Mucosa of stomach (tissue), 1 donor: ENCODE measurements at regions not wholly inside any gene's neighbourhood (a gene's known extent, or its start where the extent isn't known, plus 50 kb on each side); places are given as distances from the start of the nearest gene placed in this dataset.

Source experiments
- H3K27me3 ChIP-seq: one replicate; pipeline ENCODE4 v1.7.0; 2013; ENCODE audit warnings: mild to moderate bottlenecking, low read length; ENCODE audit not compliant: control insufficient read depth, insufficient read depth
- H3K36me3 ChIP-seq: one replicate; pipeline ENCODE4 v1.7.0; 2013; ENCODE audit warnings: low read length; ENCODE audit not compliant: control insufficient read depth, insufficient read depth
- H3K4me1 ChIP-seq: one replicate; pipeline ENCODE4 v1.7.0; 2013; ENCODE audit warnings: mild to moderate bottlenecking, low read length; ENCODE audit not compliant: control insufficient read depth, insufficient read depth
- H3K4me3 ChIP-seq: one replicate; pipeline ENCODE4 v1.7.0; 2013; ENCODE audit warnings: low read length
- H3K9ac ChIP-seq: one replicate; pipeline ENCODE4 v1.7.0; 2013; ENCODE audit warnings: mild to moderate bottlenecking, low read length, moderate library complexity
- H3K9me3 ChIP-seq: one replicate; pipeline ENCODE4 v1.7.0; 2013; ENCODE audit warnings: mild to moderate bottlenecking, low read length, moderate library complexity; ENCODE audit not compliant: control insufficient read depth
- donor health status: Pancreatic carcinoma.

DNA sequence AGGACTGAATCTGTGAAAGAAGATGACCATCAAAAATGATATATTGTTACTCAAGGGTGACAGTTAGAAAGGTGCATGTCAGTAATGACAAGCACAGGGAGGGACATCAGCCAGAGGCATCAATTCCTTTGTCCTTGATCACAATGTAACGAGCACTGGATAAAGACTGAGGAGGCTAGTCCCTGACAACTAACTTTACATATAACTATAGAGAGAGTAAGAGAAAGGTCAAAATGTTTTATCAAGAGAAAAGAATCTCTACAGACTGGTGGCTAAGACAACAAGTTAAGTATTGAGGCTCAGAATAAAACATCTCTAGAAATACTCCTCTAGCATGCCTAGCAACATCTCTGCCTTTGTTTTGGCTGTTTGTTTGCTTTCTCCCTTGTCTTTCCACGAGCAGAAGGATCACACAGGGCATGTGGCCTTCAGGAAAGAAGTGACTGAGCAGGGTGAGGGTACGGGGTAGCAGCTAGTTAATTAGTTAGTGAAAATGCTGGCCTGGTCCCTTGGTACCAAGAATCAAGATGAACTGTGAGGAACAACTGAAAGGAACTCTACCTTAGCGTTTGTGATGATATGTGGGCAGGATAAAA is 724.1 kb upstream of the MEF2C start:
- Histone ChIP-seq H3K27me3 (no peaks in the 10 kb centered on the region), H3K4me3 (no peak overlapping the region)

GRCh38 chr5:89604342-89604741 is 721.4 kb upstream of the MEF2C start:
- H3K4me1 ChIP-seq, result no peaks in the 10 kb centered on the region
- H3K27me3 ChIP-seq, result no peaks in the 10 kb centered on the region
- H3K9me3 ChIP-seq, result no peaks in the 10 kb centered on the region
- no peaks in the 10 kb centered on the region for H3K36me3 ChIP-seq
- no peak overlapping the region for H3K4me3 ChIP-seq
- no peak overlapping the region for H3K9ac ChIP-seq

More for the DNA sequence above, 724.1 kb upstream of the MEF2C start:
- H3K9ac ChIP-seq, result no peak overlapping the region
- H3K9me3 ChIP-seq, result no peaks in the 10 kb centered on the region
- no peaks in the 10 kb centered on the region for H3K36me3 ChIP-seq
- H3K4me1 ChIP-seq, result no peaks in the 10 kb centered on the region

GRCh38 chr5:89601880-89602279 is 718.9 kb upstream of the MEF2C start:
- Histone ChIP-seq H3K36me3 (no peaks in the 10 kb centered on the region), H3K9me3 (no peaks in the 10 kb centered on the region), H3K4me3 (no peak overlapping the region), H3K27me3 (no peaks in the 10 kb centered on the region), H3K4me1 (no peaks in the 10 kb centered on the region), H3K9ac (no peak overlapping the region)

DNA sequence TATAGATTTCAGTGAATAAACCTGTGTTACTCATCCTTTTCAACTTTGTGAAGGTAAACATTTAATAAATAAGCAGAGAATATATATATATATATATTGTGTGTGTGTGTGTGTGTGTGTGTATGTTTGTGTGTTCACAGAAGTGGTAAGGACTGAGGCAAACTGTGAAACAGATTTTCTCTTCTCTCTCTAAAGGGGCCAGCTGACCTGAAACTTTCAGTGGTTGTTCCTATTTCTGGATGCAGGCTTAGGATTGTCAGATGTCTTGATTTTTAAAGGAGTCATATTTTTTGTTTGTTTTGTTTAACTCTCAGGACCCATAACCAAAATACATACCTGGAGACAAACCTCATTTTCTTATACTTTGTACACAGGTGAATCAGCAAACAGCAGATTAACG is 714.9 kb upstream of the MEF2C start:
- H3K9me3 ChIP-seq, result no peaks in the 10 kb centered on the region
- no peak overlapping the region for H3K9ac ChIP-seq
- no peaks in the 10 kb centered on the region for H3K4me1 ChIP-seq
- no peaks in the 10 kb centered on the region for H3K36me3 ChIP-seq
- no peak overlapping the region for H3K4me3 ChIP-seq
- no peaks in the 10 kb centered on the region for H3K27me3 ChIP-seq

DNA sequence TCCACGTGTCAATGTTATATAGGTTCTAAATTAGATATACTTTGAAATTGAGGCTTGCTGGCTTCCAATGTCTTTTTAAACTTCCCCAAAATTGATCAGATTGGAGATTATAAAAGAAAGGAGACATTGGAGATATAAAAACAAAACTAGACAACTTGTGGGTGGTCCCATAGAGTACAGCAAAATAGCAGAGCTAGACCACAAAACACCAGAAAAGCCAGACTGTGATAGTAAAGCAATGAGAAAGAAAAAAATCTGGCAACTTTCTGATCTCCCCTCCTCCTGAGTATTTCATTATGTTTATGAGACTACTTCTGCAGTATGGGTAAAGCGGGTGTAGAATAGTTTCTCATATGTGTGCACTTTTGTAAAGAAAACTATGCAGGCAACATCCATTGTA is 713.8 kb upstream of the MEF2C start:
- Histone ChIP-seq H3K27me3 (no peaks in the 10 kb centered on the region), H3K4me1 (no peaks in the 10 kb centered on the region), H3K36me3 (no peaks in the 10 kb centered on the region), H3K9me3 (no peaks in the 10 kb centered on the region), H3K9ac (no peak overlapping the region), H3K4me3 (no peak overlapping the region)

- H3K36me3 ChIP-seq, result no peaks in the 10 kb centered on the region
- H3K27me3 ChIP-seq, result no peaks in the 10 kb centered on the region
- no peaks in the 10 kb centered on the region for H3K9me3 ChIP-seq
- no peak overlapping the region for H3K4me3 ChIP-seq
- H3K9ac ChIP-seq, result no peak overlapping the region
- no peaks in the 10 kb centered on the region for H3K4me1 ChIP-seq
Observed at GRCh38 chr5:89595056-89595455, 712.1 kb upstream of the MEF2C start.

DNA sequence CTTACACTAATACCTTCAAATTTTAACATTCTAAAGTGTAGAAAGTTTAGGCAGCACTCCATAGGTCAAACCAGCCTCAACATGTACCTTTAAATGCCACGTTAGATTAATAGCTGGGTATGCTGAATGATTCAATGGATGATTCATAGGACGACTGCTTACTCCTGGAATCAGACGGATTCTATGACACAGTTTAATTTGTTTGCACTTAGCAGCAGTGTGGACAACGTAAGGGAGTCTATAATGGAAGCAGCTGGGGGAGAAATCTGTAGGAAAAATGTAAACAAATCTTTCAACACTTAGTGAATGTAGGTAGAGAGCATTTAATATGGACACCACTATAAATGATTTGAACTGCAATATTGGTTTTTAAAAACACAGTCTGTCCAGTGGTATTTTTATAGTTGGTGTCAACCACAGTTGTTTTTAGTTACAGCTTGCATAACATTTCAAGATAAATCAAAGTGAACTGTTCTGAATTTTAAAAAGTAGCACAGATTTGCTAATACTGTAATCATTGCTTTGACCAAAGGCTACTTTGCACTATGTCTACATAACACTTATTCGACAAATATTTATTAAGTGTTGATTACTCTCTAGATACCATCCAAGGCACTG is 701.5 kb upstream of the MEF2C start:
- H3K4me3 ChIP-seq, result no peak overlapping the region
- no peaks in the 10 kb centered on the region for H3K4me1 ChIP-seq
- no peaks in the 10 kb centered on the region for H3K9me3 ChIP-seq
- H3K27me3 ChIP-seq, result no peaks in the 10 kb centered on the region
- no peaks in the 10 kb centered on the region for H3K36me3 ChIP-seq
- H3K9ac ChIP-seq, result no peak overlapping the region

DNA sequence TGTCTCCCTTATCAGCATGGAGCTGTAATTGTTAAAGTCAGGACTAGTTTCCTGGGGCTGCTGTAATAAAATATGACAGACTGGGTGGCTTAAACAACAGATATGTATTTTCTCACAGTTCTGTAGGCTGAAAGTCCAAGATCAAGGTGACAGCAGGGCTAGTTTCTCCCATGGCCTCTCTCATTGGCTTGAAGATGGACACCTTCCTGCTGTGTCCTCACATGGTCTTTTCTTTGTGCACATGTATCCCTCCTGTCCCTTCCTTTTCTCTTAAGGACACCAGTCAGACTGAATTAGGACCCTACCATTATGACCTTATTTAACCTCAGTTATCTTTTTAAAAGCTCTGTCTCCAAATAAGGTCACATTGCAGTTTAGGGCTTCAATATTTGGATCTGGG is 700.5 kb upstream of the MEF2C start:
- Histone ChIP-seq H3K9ac (no peak overlapping the region), H3K27me3 (no peaks in the 10 kb centered on the region), H3K36me3 (no peaks in the 10 kb centered on the region), H3K4me1 (no peaks in the 10 kb centered on the region), H3K4me3 (no peak overlapping the region), H3K9me3 (no peaks in the 10 kb centered on the region)

DNA sequence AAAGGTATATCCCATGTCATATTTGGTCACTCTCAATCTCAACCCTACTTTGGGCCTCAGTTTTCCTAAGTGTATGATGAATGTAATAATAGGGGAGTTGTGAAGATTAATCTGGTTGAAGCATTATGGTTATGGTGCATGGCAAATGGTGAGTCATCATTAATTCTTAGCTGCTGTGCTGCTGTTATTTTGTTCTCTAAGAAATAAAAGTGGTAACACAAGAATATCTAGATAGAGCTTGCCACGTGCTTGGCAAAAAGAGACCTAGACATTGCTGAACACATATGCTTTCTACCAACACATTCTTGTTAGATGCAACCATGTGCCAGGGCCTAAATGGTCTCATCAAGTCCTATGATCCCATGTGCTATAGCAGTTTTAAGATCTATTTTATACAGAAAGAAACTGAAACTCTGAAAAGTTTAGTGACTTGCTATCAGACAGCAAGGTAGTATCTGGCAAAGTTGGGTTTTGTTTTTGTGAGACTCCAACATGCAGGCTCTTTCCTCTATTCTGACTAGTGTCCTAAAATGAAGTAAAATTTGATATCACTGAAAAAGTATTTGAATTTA is 699.9 kb upstream of the MEF2C start:
- Histone ChIP-seq H3K9ac (no peak overlapping the region), H3K9me3 (no peaks in the 10 kb centered on the region), H3K27me3 (no peaks in the 10 kb centered on the region), H3K4me1 (no peaks in the 10 kb centered on the region), H3K4me3 (no peak overlapping the region), H3K36me3 (no peaks in the 10 kb centered on the region)

DNA sequence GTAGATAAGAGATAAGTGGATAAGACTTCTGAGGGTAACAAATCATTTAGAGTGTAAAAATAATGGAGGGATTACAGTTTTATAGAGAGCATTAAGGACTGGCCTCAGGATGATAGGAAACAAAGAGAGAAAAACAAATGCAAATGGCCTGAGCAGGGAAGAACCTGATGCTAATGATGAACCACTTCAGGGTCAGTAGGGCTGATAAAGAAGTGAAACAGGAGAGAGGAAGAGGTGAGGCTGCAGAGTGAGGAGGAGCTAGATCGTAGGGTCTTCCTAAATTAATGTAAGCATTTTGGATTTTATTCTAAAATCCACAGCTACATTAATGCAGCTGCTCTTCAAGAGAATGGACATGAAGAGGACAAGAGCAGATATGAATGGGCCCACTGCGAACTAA is 698.0 kb upstream of the MEF2C start:
- no peaks in the 10 kb centered on the region for H3K4me1 ChIP-seq
- no peak overlapping the region for H3K4me3 ChIP-seq
- no peaks in the 10 kb centered on the region for H3K9me3 ChIP-seq
- H3K27me3 ChIP-seq, result no peaks in the 10 kb centered on the region
- H3K36me3 ChIP-seq, result no peaks in the 10 kb centered on the region
- H3K9ac ChIP-seq, result no peak overlapping the region

DNA sequence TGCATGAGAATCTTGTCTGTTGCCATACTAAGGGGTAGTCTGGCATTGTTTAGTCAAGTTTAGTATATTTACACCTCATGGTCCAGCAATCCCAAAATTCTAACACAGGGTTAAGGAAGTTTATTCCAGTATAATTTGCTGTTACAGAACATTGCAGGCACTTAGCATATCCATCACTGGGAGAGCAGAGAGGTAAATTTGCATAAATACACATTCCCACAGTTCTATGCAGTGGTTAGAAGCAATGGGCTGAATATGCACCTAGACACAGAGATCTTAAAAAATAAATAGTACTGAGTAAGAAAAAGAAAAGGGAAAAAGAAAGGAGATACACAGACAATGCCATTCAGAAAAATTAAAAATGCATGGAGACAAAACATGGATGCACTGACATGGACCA is 692.3 kb upstream of the MEF2C start:
- no peaks in the 10 kb centered on the region for H3K27me3 ChIP-seq

GRCh38 chr5:89573345-89573744 is 690.4 kb upstream of the MEF2C start:
- Histone ChIP-seq H3K4me1 (no peaks in the 10 kb centered on the region), H3K9me3 (no peaks in the 10 kb centered on the region), H3K4me3 (no peak overlapping the region), H3K9ac (no peak overlapping the region), H3K27me3 (no peaks in the 10 kb centered on the region), H3K36me3 (no peaks in the 10 kb centered on the region)

More for the DNA sequence above, 692.3 kb upstream of the MEF2C start:
- Histone ChIP-seq H3K4me1 (no peaks in the 10 kb centered on the region), H3K9me3 (no peaks in the 10 kb centered on the region), H3K36me3 (no peaks in the 10 kb centered on the region), H3K4me3 (no peak overlapping the region), H3K9ac (no peak overlapping the region)
